ENCODE measurements at regions not wholly inside any gene's neighbourhood (a gene's known extent, or its start where the extent isn't known, plus 50 kb on each side); places are given as distances from the start of the nearest gene placed in this dataset.

DNA sequence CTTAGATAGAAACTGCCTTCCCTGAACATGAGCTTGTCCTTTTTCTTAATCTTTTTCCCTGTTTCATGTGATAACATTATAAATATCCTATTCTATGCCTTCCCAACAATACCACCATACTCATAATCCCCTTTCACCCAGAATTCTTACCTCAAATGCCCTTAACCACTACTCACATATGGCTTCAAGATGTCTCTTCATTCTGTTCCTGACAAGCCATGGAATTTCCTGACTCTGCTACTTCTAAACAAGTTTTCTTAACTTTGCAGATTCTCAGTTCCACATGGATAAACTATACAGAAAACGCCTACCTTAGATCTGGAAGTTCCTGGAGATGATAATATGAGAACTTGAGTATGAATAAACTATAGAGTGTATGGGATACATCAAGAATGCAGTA lies 1217.8 kb downstream of the CDH8 start:
- no peaks in the 10 kb centered on the region for H3K36me3 ChIP-seq
- DNase-seq, result no peak
- no peaks in the 10 kb centered on the region for H3K9me3 ChIP-seq
- H3K27me3 ChIP-seq, result no peaks in the 10 kb centered on the region
- no peak for TF ChIP-seq EP300 (IDR thresholded peaks at IDR 0.05; ENCODE audit: low read depth)
- TF ChIP-seq POLR2AphosphoS5 (IDR thresholded peaks at IDR 0.05), result no peak
- TF ChIP-seq POLR2A (IDR thresholded peaks at IDR 0.05), result no peak
- TF ChIP-seq, protein P1, sequence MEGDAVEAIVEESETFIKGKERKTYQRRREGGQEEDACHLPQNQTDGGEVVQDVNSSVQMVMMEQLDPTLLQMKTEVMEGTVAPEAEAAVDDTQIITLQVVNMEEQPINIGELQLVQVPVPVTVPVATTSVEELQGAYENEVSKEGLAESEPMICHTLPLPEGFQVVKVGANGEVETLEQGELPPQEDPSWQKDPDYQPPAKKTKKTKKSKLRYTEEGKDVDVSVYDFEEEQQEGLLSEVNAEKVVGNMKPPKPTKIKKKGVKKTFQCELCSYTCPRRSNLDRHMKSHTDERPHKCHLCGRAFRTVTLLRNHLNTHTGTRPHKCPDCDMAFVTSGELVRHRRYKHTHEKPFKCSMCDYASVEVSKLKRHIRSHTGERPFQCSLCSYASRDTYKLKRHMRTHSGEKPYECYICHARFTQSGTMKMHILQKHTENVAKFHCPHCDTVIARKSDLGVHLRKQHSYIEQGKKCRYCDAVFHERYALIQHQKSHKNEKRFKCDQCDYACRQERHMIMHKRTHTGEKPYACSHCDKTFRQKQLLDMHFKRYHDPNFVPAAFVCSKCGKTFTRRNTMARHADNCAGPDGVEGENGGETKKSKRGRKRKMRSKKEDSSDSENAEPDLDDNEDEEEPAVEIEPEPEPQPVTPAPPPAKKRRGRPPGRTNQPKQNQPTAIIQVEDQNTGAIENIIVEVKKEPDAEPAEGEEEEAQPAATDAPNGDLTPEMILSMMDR (IDR thresholded peaks at IDR 0.05), result no peak
- intact Hi-C loops (cut with DNase I; ENCODE audit: low total_unique reads) (no loop called here), in situ Hi-C loops (cut with MboI; ENCODE audit: low pct_ligation_motif_present in 1 of 4, low pct_unique_long_range_greater_than_20kb in 1 of 4, low sequenced_read_pairs in 3 of 4) (no loop called here)
- H3K4me3 ChIP-seq, result no peak overlapping the region
- no peaks in the 10 kb centered on the region for H3K4me1 ChIP-seq
- H3K27ac ChIP-seq, result no peak overlapping the region
- WGBS, 2 donors (ENCODE audit: low coverage in 1 of 2), result 58 to 60% methylated on average over 1 of the region's 1 CpG

DNA sequence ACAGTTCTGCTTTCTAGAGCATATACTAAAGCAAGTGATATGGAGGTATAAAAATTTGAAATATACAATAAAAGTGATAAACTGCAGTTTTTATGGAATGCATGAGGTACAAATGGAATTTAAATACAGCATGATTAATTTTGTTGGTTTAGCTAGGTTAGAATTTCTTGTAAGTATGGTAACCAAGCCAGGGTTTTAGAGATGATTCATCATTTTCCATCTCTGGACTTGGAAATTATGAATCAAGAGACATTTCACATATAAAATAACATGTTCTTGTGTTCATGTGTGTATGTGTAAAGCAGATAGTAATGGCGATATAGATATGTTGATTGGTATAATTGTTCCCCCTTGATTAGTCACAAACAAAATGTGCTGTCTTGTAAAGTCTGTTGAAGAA lies 1219.8 kb downstream of the CDH8 start:
- H3K36me3 ChIP-seq, result no peaks in the 10 kb centered on the region
- DNase-seq, result no peak
- no peaks in the 10 kb centered on the region for H3K4me1 ChIP-seq
- H3K9me3 ChIP-seq, result no peaks in the 10 kb centered on the region
- H3K4me3 ChIP-seq, result no peak overlapping the region
- no peak overlapping the region for H3K27ac ChIP-seq
- intact Hi-C loops (cut with DNase I; ENCODE audit: low total_unique reads) (no loop called here), in situ Hi-C loops (cut with MboI; ENCODE audit: low pct_ligation_motif_present in 1 of 4, low pct_unique_long_range_greater_than_20kb in 1 of 4, low sequenced_read_pairs in 3 of 4) (no loop called here)
- no peaks in the 10 kb centered on the region for H3K27me3 ChIP-seq
- 91 to 100% methylated on average over 1 of the region's 1 CpG for WGBS, 2 donors (ENCODE audit: low coverage in 1 of 2)
- TF ChIP-seq, protein P1 (IDR thresholded peaks at IDR 0.05), result no peak
- no peak for TF ChIP-seq POLR2A (IDR thresholded peaks at IDR 0.05)
- TF ChIP-seq EP300 (IDR thresholded peaks at IDR 0.05; ENCODE audit: low read depth), result no peak
- no peak for TF ChIP-seq POLR2AphosphoS5 (IDR thresholded peaks at IDR 0.05)

DNA sequence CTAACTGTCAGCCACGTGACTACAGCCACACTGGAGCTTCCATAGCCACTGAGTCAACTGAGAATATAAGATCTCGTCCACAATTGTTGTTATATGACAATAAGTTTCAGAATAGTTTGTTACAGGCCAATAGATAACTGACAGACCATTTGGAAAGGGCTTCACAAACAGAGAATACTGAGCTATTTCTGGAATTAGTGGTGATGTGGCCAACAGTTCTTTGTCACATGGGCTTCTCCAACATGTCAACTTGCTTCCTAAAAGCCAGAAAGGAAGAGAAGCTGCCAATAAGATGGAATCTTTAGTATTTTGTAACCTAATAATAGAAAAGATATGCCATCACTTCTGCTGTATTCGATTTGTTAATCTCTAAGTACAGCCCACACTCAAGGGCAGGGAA lies 1220.4 kb downstream of the CDH8 start:
- no peaks in the 10 kb centered on the region for H3K36me3 ChIP-seq
- H3K27me3 ChIP-seq, result no peaks in the 10 kb centered on the region
- H3K4me1 ChIP-seq, result no peaks in the 10 kb centered on the region
- H3K27ac ChIP-seq, result no peak overlapping the region
- intact Hi-C loops (cut with DNase I; ENCODE audit: low total_unique reads) (no loop called here), in situ Hi-C loops (cut with MboI; ENCODE audit: low pct_ligation_motif_present in 1 of 4, low pct_unique_long_range_greater_than_20kb in 1 of 4, low sequenced_read_pairs in 3 of 4) (no loop called here)
- WGBS, 2 donors (ENCODE audit: low coverage in 1 of 2), result 53 to 100% methylated on average over 1 to 3 of the region's 3 CpGs
- H3K4me3 ChIP-seq, result no peak overlapping the region
- TF ChIP-seq POLR2A (IDR thresholded peaks at IDR 0.05) (no peak), POLR2AphosphoS5 (IDR thresholded peaks at IDR 0.05) (no peak), EP300 (IDR thresholded peaks at IDR 0.05; ENCODE audit: low read depth) (no peak)
- TF ChIP-seq, protein P1 (IDR thresholded peaks at IDR 0.05), result no peak
- H3K9me3 ChIP-seq, result no peaks in the 10 kb centered on the region
- DNase-seq, result no peak

DNA sequence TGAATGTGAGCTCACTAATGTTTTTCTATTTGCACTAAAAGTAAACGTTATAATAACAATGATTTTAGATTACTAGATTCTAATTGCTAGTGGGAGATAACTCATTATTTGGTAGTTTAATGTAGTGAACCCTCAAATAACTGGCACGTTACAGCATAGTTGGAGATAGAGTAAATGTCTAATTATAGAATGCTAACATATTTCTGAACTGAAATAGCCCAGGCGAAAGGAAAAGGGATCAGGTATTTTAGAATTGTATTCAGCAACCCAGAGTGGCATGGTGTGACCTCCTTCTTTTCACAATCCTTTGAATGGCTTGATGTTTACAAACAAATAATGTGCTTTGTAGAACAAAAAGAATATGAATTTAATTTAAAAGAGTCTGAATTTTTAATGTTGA lies 1221.2 kb downstream of the CDH8 start:
- in situ Hi-C loops (cut with MboI; ENCODE audit: low pct_ligation_motif_present in 1 of 4, low pct_unique_long_range_greater_than_20kb in 1 of 4, low sequenced_read_pairs in 3 of 4), result no loop called here
- WGBS, 2 donors (ENCODE audit: low coverage in 1 of 2), result 56 to 73% methylated on average over 3 of the region's 3 CpGs
- no peaks in the 10 kb centered on the region for H3K4me1 ChIP-seq
- no peaks in the 10 kb centered on the region for H3K27me3 ChIP-seq
- H3K27ac ChIP-seq, result no peak overlapping the region
- intact Hi-C loops (cut with DNase I; ENCODE audit: low total_unique reads), result no loop called here
- no peaks in the 10 kb centered on the region for H3K36me3 ChIP-seq
- no peak overlapping the region for H3K4me3 ChIP-seq
- H3K9me3 ChIP-seq, result no peaks in the 10 kb centered on the region
- no peak for TF ChIP-seq POLR2A (IDR thresholded peaks at IDR 0.05)
- TF ChIP-seq POLR2AphosphoS5 (IDR thresholded peaks at IDR 0.05), result no peak
- no peak for TF ChIP-seq EP300 (IDR thresholded peaks at IDR 0.05; ENCODE audit: low read depth)
- TF ChIP-seq, protein P1 (IDR thresholded peaks at IDR 0.05), result no peak
- DNase-seq, result no peak
